A673 (cell line): ENCODE measurements at regions not wholly inside any gene's neighbourhood (a gene's known extent, or its start where the extent isn't known, plus 50 kb on each side); places are given as distances from the start of the nearest gene placed in this dataset.

Source experiments
- BruUV-seq: library from RNA; stranded (reverse); fragments of 400-500 nt; replicated peaks from 2 replicates; lab custom pipeline; 2021; lab: Mats Ljungman, UMichigan
- CTCF ChIA-PET: fragments of 300-600 bp; sonication (Branson Sonifier 250); formaldehyde crosslinking; loops from one replicate; lab custom pipeline; 2022; ENCODE audit warnings: antibody characterized with exemption; lab: Charles Lee
- POLR2A ChIA-PET: fragments of 300-600 bp; sonication (Branson Sonifier 250); formaldehyde crosslinking; loops from one replicate; lab custom pipeline; 2022; ENCODE audit warnings: antibody characterized with exemption; ENCODE audit not compliant: low non-redundant PET; lab: Charles Lee
- DNase-seq: peaks from one replicate; pipeline ENCODE4 v3.0.0-alpha.2; 2015; ENCODE audit warnings: low spot score
- H3K27ac ChIP-seq: fragments of 200-600 bp; sonication (generic); 2 replicates; pipeline ENCODE4 v1.5.1; 2016; ENCODE audit warnings: mixed run types, low read depth, mild to moderate bottlenecking, mixed read lengths, antibody characterized with exemption, low read length; ENCODE audit not compliant: poor library complexity, severe bottlenecking
- H3K27me3 ChIP-seq: fragments of 200-600 bp; sonication (generic); replicated peaks from 2 replicates; pipeline ENCODE4 v1.6.1; 2017; ENCODE audit warnings: mixed run types, low read depth, mild to moderate bottlenecking, mixed read lengths, antibody characterized with exemption, low read length; ENCODE audit not compliant: insufficient read depth, poor library complexity
- H3K36me3 ChIP-seq: fragments of 200-600 bp; sonication (generic); 2 replicates; pipeline ENCODE4 v1.6.1; 2016; ENCODE audit warnings: mixed run types, mild to moderate bottlenecking, mixed read lengths, antibody characterized with exemption, low read length; ENCODE audit not compliant: insufficient read depth, poor library complexity, severe bottlenecking
- H3K4me1 ChIP-seq: fragments of 200-600 bp; sonication (generic); 2 replicates; pipeline ENCODE4 v1.6.1; 2017; ENCODE audit warnings: mixed run types, mild to moderate bottlenecking, mixed read lengths, antibody characterized with exemption, low read length; ENCODE audit not compliant: insufficient read depth, poor library complexity, severe bottlenecking
- H3K4me3 ChIP-seq: fragments of 200-600 bp; sonication (generic); 2 replicates; pipeline ENCODE4 v1.5.1; 2016; ENCODE audit warnings: low read depth, mixed run types, mild to moderate bottlenecking, mixed read lengths, low read length; ENCODE audit not compliant: poor library complexity, severe bottlenecking
- H3K9me3 ChIP-seq: fragments of 200-600 bp; sonication (generic); 2 replicates; pipeline ENCODE4 v1.6.1; 2016; ENCODE audit warnings: mixed run types, low read depth, mild to moderate bottlenecking, mixed read lengths, antibody characterized with exemption, low read length; ENCODE audit not compliant: poor library complexity, severe bottlenecking
- CTCF ChIP-seq: fragments of 300-800, 200-600 bp; sonication (generic); conservative IDR thresholded peaks from 2 replicates; pipeline ENCODE4 v1.5.1; 2017; ENCODE audit warnings: low read depth, mild to moderate bottlenecking, antibody characterized with exemption, low read length, moderate library complexity, mixed read lengths
- EZH2 ChIP-seq: fragments of 200-600 bp; sonication (generic); IDR thresholded peaks from 2 replicates; pipeline ENCODE4 v1.6.1; 2017; ENCODE audit warnings: borderline replicate concordance, low read depth, mild to moderate bottlenecking, mixed read lengths, antibody characterized with exemption, low read length; ENCODE audit not compliant: poor library complexity, severe bottlenecking
- intact Hi-C: fragments of 100-400 bp; cut with micrococcal nuclease; formaldehyde crosslinking; loops from one replicate; pipeline ENCODE4 v1.10.0; 2022; ENCODE audit not compliant: unreplicated experiment

DNA sequence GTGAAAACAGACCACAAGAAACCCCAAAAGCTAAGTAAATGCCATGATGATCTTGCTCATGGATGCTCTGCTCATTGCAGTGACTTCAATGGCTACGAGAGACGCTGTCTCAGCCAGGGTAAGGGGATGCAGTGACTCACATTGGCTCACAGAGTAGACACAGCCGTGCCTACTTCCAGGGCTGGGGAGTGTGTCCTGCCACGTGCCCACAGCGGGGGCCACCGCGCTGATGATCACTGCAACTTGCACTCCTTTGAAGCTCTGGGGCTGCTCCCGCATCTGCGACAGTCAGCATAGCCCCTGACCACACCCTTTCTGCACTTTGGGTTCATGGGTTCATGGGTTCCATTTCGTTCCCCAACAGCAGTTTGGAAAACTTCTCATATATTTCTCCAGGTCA lies 231.4 kb upstream of the RPL38 start:
- CTCF ChIA-PET, result no interaction called here
- no peak overlapping the region for H3K27ac ChIP-seq
- H3K4me3 ChIP-seq, result no peak overlapping the region
- POLR2A ChIA-PET, result no interaction called here
- no TSS peak for BruUV-seq
- TF ChIP-seq EZH2, result no peak
- no peak for TF ChIP-seq CTCF
- no peaks in the 10 kb centered on the region for H3K36me3 ChIP-seq
- peaks cover 21% of the 10 kb centered on the region for H3K27me3 ChIP-seq
- DNase-seq, result no peak
- H3K4me1 ChIP-seq, result no peaks in the 10 kb centered on the region
- intact Hi-C loops, result no loop called here
- no peaks in the 10 kb centered on the region for H3K9me3 ChIP-seq

DNA sequence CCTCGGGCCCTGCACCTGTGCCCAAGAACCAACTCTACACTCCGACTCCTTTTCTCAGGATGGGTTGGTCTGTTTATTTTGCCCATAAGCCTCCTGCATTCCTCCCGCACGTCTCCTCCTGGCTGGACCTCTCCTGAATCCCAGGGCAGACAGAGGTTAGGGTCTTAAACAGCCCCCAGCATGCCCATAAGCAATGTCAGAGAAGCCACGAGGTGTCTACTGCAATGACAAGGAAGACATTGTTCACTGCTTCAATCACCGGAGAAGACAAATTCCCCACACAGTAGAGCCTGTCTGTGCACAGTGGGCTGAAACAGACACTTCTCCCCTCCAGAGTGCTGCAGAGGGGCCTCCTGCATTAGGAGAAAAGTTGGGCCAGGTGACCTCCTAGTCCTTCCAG lies 230.6 kb upstream of the RPL38 start:
- no peak for TF ChIP-seq EZH2
- TF ChIP-seq CTCF, result no peak
- Histone ChIP-seq H3K4me1 (no peaks in the 10 kb centered on the region), H3K27ac (no peak overlapping the region), H3K36me3 (no peaks in the 10 kb centered on the region), H3K27me3 (peaks cover 21% of the 10 kb centered on the region), H3K4me3 (no peak overlapping the region), H3K9me3 (no peaks in the 10 kb centered on the region)
- CTCF ChIA-PET, result no interaction called here
- no peak for DNase-seq
- intact Hi-C loops, result no loop called here
- POLR2A ChIA-PET, result no interaction called here
- no TSS peak for BruUV-seq

DNA sequence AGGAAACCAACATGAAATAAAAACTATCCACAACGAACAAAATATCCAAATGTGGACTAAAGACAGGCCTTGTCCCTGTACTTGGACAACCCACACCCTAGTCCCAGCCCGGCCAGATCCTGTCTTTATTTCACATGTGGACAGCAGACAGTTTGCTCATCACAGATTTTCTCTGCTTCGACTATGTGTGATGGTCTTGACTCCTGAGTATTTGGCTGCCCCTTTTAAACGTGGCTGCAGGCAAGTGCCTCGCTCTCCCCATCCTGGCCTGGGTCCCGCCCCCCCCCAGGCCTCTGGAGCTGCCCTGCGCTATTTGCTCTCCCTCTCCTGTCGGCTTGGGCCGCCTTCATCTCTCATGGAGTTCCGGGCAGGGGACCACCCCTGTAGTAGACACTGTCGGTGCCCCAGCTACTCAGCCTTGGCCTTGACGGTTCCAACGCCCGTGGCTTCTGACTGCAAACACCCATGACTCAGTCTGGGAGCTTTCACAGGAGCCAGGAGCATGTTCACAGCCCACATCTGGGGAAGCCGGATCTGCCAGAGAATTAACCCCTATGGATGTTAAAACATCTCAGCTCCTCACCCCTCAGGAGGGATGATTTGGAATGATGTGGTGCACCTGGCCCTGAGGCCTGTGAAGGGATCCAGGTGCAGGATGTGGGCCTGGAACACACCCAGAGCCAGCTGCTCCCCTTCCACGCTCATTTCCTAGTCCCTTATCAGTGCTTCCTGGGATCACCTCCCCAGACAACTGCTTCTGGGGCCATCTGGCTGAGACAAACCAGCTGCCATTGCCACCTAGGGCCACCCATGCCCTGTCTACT lies 229.7 kb upstream of the RPL38 start:
- Histone ChIP-seq H3K9me3 (no peaks in the 10 kb centered on the region), H3K27me3 (peaks cover 19% of the 10 kb centered on the region), H3K4me3 (no peak overlapping the region), H3K4me1 (no peaks in the 10 kb centered on the region), H3K27ac (no peak overlapping the region), H3K36me3 (no peaks in the 10 kb centered on the region)
- BruUV-seq, result no TSS peak
- intact Hi-C loops, result no loop called here
- DNase-seq, result no peak
- POLR2A ChIA-PET, result no interaction called here
- TF ChIP-seq EZH2 (no peak), CTCF (no peak)
- CTCF ChIA-PET, result no interaction called here
